ENCODE measurements at regions not wholly inside any gene's neighbourhood (a gene's known extent, or its start where the extent isn't known, plus 50 kb on each side); places are given as distances from the start of the nearest gene placed in this dataset.

GRCh38 chr3:177743173-177743890 lies 546.0 kb upstream of the TBL1XR1 start:
- Histone ChIP-seq H3K36me3 (no peaks in the 10 kb centered on the region), H3K4me1 (peaks cover 0 to 17% (median 7%) of the 10 kb centered on the region in 4 donors), H3K27me3 (no peaks in the 10 kb centered on the region), H3K9me3 (no peaks in the 10 kb centered on the region), H3K4me3 (no peak overlapping the region), H3K27ac (no peak overlapping the region)
- WGBS, 2 donors, result 59 to 80% methylated on average over 3 of the region's 3 CpGs
- no peak for DNase-seq
- intact Hi-C loops (cut with DNase I), result no loop called here
- no peak for TF ChIP-seq EP300 (IDR thresholded peaks at IDR 0.05)
- TF ChIP-seq POLR2A (IDR thresholded peaks at IDR 0.05), result no peak
- no peak for TF ChIP-seq POLR2AphosphoS5 (IDR thresholded peaks at IDR 0.05)
- TF ChIP-seq, protein P1, sequence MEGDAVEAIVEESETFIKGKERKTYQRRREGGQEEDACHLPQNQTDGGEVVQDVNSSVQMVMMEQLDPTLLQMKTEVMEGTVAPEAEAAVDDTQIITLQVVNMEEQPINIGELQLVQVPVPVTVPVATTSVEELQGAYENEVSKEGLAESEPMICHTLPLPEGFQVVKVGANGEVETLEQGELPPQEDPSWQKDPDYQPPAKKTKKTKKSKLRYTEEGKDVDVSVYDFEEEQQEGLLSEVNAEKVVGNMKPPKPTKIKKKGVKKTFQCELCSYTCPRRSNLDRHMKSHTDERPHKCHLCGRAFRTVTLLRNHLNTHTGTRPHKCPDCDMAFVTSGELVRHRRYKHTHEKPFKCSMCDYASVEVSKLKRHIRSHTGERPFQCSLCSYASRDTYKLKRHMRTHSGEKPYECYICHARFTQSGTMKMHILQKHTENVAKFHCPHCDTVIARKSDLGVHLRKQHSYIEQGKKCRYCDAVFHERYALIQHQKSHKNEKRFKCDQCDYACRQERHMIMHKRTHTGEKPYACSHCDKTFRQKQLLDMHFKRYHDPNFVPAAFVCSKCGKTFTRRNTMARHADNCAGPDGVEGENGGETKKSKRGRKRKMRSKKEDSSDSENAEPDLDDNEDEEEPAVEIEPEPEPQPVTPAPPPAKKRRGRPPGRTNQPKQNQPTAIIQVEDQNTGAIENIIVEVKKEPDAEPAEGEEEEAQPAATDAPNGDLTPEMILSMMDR (IDR thresholded peaks at IDR 0.05), result no peak

DNA sequence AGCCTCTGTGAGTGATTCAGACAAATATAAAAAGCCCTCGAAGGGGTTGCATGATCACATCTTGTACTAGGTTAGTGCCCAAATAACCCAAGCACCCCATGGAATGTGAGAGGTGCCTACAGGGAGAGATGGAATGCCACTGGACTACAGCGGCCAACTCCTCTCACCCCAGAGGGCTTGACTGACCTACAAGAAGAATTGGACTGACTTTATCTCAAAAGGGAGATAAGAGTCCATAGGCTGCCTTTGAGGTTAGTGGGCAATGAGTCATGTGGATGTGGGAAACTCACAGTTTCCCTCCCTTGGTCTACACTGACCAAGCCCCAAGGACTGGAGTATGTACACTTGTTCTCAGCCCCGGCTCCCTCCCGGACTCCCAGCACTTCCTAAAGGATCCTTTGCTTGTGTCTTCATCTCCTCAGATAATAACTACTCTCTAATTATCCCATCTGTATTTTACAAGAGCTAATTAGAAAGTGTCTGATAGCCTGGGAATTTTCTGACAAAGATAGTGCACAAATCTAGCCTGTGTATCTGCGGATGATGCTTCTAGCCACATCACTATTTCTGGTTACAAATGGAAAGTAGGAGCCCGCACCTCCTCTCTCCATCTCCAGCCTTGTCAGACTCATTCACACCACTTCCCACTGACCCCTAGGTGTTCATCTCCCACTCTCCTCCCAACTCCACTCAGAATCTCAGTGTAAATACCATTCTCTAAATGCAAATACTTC lies 547.8 kb upstream of the TBL1XR1 start:
- intact Hi-C loops (cut with DNase I), result no loop called here
- H3K36me3 ChIP-seq, result no peaks in the 10 kb centered on the region
- H3K27me3 ChIP-seq, result no peaks in the 10 kb centered on the region
- H3K4me3 ChIP-seq, result no peak overlapping the region
- TF ChIP-seq, protein P1 (IDR thresholded peaks at IDR 0.05), result no peak
- TF ChIP-seq POLR2A (IDR thresholded peaks at IDR 0.05), result no peak
- TF ChIP-seq EP300 (IDR thresholded peaks at IDR 0.05), result no peak
- H3K27ac ChIP-seq, result no peak overlapping the region
- peaks cover 0 to 10% (median 5%) of the 10 kb centered on the region in 4 donors for H3K4me1 ChIP-seq
- 79 to 95% methylated on average over 6 of the region's 6 CpGs for WGBS, 2 donors
- no peak for DNase-seq
- H3K9me3 ChIP-seq, result no peaks in the 10 kb centered on the region

GRCh38 chr3:177745607-177746005 lies 548.3 kb upstream of the TBL1XR1 start:
- WGBS, 2 donors, result 52 to 73% methylated on average over 3 of the region's 3 CpGs
- H3K27me3 ChIP-seq, result no peaks in the 10 kb centered on the region
- intact Hi-C loops (cut with DNase I), result no loop called here
- H3K4me3 ChIP-seq, result no peak overlapping the region
- TF ChIP-seq POLR2A (IDR thresholded peaks at IDR 0.05), result no peak
- no peak for TF ChIP-seq EP300 (IDR thresholded peaks at IDR 0.05)
- TF ChIP-seq, protein P1 (IDR thresholded peaks at IDR 0.05), result no peak
- no peak for TF ChIP-seq POLR2AphosphoS5 (IDR thresholded peaks at IDR 0.05)
- no peak overlapping the region for H3K27ac ChIP-seq
- peaks cover 0 to 6% (median 3%) of the 10 kb centered on the region in 4 donors for H3K4me1 ChIP-seq
- H3K9me3 ChIP-seq, result no peaks in the 10 kb centered on the region
- DNase-seq, result no peak
- no peaks in the 10 kb centered on the region for H3K36me3 ChIP-seq

GRCh38 chr3:177746337-177746933 lies 549.2 kb upstream of the TBL1XR1 start:
- Histone ChIP-seq H3K27me3 (no peaks in the 10 kb centered on the region), H3K27ac (no peak overlapping the region), H3K36me3 (no peaks in the 10 kb centered on the region), H3K4me3 (no peak overlapping the region), H3K4me1 (peaks cover 0 to 6% (median 2%) of the 10 kb centered on the region in 4 donors), H3K9me3 (no peaks in the 10 kb centered on the region)
- 78 to 88% methylated on average over 3 of the region's 3 CpGs for WGBS, 2 donors
- DNase-seq, result no peak
- no peak for TF ChIP-seq EP300 (IDR thresholded peaks at IDR 0.05)
- TF ChIP-seq, protein P1 (IDR thresholded peaks at IDR 0.05), result no peak
- no peak for TF ChIP-seq POLR2AphosphoS5 (IDR thresholded peaks at IDR 0.05)
- TF ChIP-seq POLR2A (IDR thresholded peaks at IDR 0.05), result no peak
- intact Hi-C loops (cut with DNase I), result no loop called here
